ENCODE measurements at regions not wholly inside any gene's neighbourhood (a gene's known extent, or its start where the extent isn't known, plus 50 kb on each side); places are given as distances from the start of the nearest gene placed in this dataset.

DNA sequence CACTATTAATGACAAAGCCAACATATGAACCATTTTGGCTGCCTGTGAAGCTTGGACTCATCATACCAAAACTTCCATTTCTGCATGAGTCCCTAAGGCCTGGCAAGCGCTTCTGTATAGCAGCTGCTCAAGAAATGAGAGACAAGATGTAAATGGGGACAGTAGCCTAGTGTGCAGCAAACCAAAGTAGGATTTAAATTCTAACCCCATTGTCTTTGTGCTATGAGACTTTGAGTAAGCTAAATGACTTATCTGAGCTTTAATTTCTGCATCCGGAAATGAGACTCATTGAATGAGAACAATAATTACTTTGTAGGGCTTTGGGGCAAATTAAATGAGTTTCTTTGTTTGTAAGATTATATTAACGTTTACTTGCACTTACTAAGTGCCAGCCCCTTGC lies 536.4 kb upstream of the CDH7 start:
- no peak for TF ChIP-seq ZZZ3 (IDR thresholded peaks at IDR 0.05)
- no peak for TF ChIP-seq CHD4 (IDR thresholded peaks at IDR 0.05; ENCODE audit: insufficient read depth, insufficient replicate concordance, low read depth, low read length, poor library complexity, severe bottlenecking)
- no peak for TF ChIP-seq U2AF1 (optimal IDR thresholded peaks at IDR 0.05; ENCODE audit: low read depth, low read length)
- TF ChIP-seq LCOR (CRISPR knock-in tag; IDR thresholded peaks at IDR 0.05) = no peak

All from K562 (cell line).